ENCODE measurements at regions not wholly inside any gene's neighbourhood (a gene's known extent, or its start where the extent isn't known, plus 50 kb on each side); places are given as distances from the start of the nearest gene placed in this dataset.

- DNase-seq: no peak
Observed at GRCh38 chr12:13745111-13745860, 236.1 kb downstream of the GRIN2B start.

- no peak for DNase-seq
Observed at GRCh38 chr12:13744561-13744960, 236.8 kb downstream of the GRIN2B start.

GRCh38 chr12:13740149-13740545 lies 241.3 kb downstream of the GRIN2B start:
- no peak for DNase-seq

- DNase-seq: no peak
Observed at GRCh38 chr12:13735734-13736133, 245.7 kb downstream of the GRIN2B start.

- DNase-seq: no peak
Observed at GRCh38 chr12:13734584-13735152, 246.7 kb downstream of the GRIN2B start.

- no peak for DNase-seq
Observed at GRCh38 chr12:13727707-13728195, 253.7 kb downstream of the GRIN2B start.

DNA sequence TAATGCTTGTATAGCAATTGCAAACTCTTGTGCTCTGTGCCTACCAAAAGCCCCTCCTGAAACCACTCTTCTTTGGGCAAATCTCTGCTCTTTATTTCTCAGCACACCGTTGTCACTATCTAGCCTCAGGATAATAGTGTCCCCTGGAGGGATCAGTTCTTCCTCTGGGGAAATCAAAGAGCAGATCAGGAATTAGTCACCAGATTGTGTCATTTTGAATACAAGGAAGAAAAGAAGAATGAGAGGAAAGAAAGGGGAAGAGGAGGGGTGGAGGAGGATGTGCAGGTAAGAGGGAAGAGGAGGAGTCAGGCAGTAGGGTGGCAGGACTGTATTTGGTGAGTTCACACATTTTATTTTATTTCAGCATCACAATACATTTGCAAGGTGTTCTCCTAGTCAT lies 256.4 kb downstream of the GRIN2B start:
- DNase-seq: no peak

DNA sequence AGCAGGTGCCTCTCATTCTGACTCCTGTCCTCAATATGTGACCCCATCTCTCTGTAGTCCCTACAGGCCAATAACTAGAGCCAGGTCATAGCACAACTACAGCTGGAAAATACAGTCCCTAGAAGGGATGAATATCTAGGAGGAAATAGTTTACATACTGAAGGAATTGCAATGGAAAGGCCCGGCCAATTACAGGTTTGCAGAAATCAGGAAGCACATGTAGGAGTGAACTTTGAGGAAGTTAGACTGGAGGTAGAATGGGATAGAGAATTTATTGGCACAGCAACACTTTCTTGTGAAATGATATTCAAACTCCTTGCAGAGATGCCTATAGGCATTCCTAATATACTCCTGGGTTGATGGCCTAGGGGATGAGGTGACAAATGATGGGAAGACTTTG lies 257.3 kb downstream of the GRIN2B start:
- DNase-seq: no peak

GRCh38 chr12:13719986-13720385 lies 261.4 kb downstream of the GRIN2B start:
- DNase-seq: no peak

- no peak for DNase-seq
Observed at GRCh38 chr12:13718271-13718670, 263.1 kb downstream of the GRIN2B start.

GRCh38 chr12:13716119-13716518 lies 265.3 kb downstream of the GRIN2B start:
- DNase-seq: no peak

DNA sequence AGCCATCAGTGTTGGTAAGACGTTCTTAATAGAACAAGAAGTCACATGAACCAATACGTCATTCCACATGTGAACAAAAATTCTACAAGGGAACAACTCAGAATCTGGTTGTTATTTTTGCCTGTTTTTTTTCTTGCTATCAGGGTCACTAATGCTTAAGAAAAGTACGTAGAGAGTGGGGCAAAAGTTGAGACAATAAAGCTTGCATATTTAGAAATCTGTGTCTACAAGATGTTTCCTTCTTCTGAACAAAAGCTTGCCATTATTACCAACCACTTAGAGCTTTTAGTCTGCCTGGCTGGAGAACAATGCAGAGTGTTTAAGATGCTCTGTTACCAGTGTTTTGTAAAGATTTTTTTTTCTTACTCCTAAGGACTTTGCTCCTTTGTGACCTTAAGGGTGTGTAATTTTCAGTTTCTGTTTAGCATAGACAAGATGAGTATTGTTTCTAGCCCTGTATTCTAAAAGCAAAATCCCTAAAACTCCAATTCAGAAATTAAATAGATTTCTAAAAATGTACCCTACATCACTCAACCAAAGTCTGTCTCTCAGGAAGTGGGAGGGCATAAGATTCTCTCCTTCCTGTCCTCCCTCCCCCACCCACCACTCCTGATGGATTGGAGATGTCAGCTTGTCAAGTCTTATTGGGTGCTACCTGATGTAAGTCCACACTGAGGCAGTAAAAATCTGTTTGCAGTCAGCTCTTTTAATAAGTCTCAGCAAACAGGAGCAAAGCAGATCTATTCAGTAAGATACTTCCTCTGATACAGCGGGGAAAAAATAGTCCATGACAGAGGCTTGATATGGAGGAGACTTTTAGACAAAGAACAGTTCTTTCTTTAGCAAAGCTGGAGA lies 267.6 kb downstream of the GRIN2B start:
- no peak for DNase-seq

DNA sequence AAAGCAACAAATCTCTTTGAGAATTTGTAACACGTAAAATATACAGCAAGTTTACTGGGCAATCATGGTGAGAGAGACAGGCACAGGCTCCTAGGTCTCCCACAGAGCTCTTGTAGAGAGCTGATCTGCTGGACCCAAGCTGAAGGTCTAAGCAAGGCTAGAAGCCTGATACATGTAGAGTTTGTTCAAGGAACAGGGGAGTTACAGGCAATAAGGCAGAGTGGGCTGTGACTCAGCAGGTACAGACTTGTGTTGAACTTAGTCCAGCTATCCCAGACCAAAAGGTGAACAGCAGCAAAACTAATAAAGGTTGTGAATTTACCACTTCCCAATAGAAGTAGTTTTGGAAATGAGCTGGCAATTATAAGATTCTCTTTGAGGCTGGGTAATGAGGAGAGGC lies 273.6 kb downstream of the GRIN2B start:
- no peak for DNase-seq

GRCh38 chr12:13702381-13702780 lies 279.0 kb downstream of the GRIN2B start:
- no peak for DNase-seq

DNA sequence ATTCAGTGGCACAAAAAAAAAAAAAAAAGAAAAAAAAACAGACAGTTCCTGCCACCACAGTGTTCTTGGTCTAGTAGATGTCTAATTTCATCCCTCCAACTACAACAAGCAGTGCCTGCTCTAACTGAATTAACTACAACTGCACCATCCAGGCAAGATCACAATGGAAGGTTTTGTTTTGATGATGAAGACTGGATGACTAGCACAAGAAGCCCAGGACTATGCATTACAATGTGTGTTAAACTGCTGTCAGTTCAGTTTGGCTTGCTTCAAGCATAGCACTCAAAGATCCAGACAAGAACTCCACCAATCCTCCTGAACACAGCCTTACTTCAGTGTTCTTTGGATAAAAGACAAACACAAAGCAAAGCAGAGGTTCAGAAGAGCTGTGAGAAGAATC lies 279.9 kb downstream of the GRIN2B start:
- DNase-seq: no peak

- DNase-seq: no peak
Observed at GRCh38 chr12:13697973-13698372, 283.4 kb downstream of the GRIN2B start.

GRCh38 chr12:13695781-13696180 lies 285.6 kb downstream of the GRIN2B start:
- DNase-seq: no peak

- no peak for DNase-seq
Observed at GRCh38 chr12:13692332-13692731, 289.1 kb downstream of the GRIN2B start.

DNA sequence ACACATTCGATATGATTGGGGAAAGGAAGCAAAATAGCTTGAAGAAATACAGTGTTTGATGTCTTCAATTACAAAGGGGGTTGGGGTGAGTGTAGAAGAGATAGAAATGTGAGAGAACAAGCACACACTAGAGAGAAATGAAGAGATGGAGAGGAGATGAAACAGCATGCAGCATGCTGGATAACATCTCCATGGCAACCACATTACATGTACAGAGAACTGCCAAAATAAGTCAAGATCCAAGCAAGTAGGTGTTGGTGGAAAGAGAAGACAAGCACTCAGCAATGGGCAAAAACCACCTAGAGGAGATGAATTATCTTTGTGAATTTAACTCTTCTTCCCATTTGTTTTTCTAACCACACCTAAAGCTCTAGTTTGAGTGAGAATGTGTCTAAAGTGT lies 289.8 kb downstream of the GRIN2B start:
- DNase-seq: no peak

GRCh38 chr12:13687633-13688032 lies 293.8 kb downstream of the GRIN2B start:
- DNase-seq: no peak

DNA sequence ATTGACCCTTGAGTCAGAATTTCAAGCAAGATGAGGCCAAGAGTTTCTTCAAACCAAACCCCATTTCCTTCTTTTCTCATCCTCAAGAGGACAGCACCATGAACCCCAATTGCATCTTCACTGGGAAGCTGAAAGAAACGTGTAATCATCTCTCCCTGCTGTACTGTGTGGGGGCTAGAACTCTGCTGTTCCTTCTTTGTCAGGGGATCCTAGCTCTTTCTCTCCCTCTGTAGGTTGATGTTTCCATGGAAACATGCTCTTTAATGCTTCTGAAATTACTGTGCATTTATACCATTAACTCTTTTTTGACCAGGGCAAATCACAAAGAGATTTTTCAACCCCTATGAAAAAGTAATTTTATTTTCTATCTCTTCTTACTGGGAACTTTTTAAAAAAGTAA lies 295.1 kb downstream of the GRIN2B start:
- no peak for DNase-seq

- no peak for DNase-seq
Observed at GRCh38 chr12:13680916-13681315, 300.5 kb downstream of the GRIN2B start.

DNA sequence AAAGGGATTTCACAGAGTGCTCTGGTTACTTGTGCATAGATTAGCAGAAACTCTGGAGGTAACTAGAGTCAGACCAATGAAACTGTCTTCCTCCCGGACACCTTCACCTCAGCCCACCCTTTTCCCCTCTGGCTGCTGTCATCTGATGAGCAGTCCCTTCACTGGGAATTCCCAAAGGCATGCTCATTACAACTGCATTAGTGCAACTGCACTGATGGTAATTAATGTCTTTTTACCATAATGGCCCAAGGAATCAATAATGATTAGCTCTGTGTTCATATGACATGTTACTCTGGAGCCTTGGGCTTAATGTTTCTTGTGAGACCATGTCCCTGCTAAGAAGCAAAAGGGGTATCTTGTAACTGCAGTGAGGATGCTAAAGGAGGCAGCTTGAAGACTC lies 304.5 kb downstream of the GRIN2B start:
- no peak for DNase-seq
